Peyer's patch (tissue), 4 donors: ENCODE measurements at regions not wholly inside any gene's neighbourhood (a gene's known extent, or its start where the extent isn't known, plus 50 kb on each side); places are given as distances from the start of the nearest gene placed in this dataset.
A peak's percentile ranks its signal among the peaks of the same experiment; 100 is the strongest.

ENCODE experiments used
- DNase-seq, 3 donors: peaks; one replicate each; pipeline ENCODE4 v3.0.0-alpha.2; 2017 to 2019
- H3K27ac ChIP-seq, 4 donors: fragments of 200-600 bp; sonication (generic); one replicate each; pipeline ENCODE4 v1.5.1; 2016 to 2019
- H3K27me3 ChIP-seq, 2 donors: fragments of 200-600 bp; sonication (generic); one replicate each; pipeline ENCODE4 v1.5.1; 2019
- H3K36me3 ChIP-seq, 3 donors: fragments of 200-600 bp; sonication (generic); one replicate each; pipeline ENCODE4 v1.5.1; 2016 to 2019
- H3K4me1 ChIP-seq, 4 donors: fragments of 200-600 bp; sonication (generic); one replicate each; pipeline ENCODE4 v1.5.1; 2016 to 2019
- H3K4me3 ChIP-seq, 4 donors: fragments of 200-600 bp; sonication (generic); 1 replicate in 3 of 4; 2 replicates in 1 of 4; pipeline ENCODE4 v1.5.1; 2016 to 2019; ENCODE audit warnings: mild to moderate bottlenecking in 1 of 4
- H3K9me3 ChIP-seq, 4 donors: fragments of 200-600 bp; sonication (generic); one replicate each; pipeline ENCODE4 v1.5.1; 2016 to 2019; ENCODE audit warnings: mild to moderate bottlenecking in 1 of 4
- CTCF ChIP-seq, 6 experiments: fragments of 450-650 bp in 4 of 6; fragments of 200-600 bp in 2 of 6; sonication (generic) in 1 of 6; IDR thresholded peaks; one replicate each; pipeline ENCODE4 v1.5.1; 2017 to 2019; ENCODE audit warnings: antibody characterized with exemption in 6 of 6, mild to moderate bottlenecking in 3 of 6, moderate library complexity in 1 of 6
- POLR2A ChIP-seq, 2 donors: fragments of 450-650 bp; IDR thresholded peaks; one replicate each; pipeline ENCODE4 v1.5.1; 2017; ENCODE audit warnings: antibody characterized with exemption in 2 of 2, mild to moderate bottlenecking in 2 of 2, moderate library complexity in 2 of 2

DNA sequence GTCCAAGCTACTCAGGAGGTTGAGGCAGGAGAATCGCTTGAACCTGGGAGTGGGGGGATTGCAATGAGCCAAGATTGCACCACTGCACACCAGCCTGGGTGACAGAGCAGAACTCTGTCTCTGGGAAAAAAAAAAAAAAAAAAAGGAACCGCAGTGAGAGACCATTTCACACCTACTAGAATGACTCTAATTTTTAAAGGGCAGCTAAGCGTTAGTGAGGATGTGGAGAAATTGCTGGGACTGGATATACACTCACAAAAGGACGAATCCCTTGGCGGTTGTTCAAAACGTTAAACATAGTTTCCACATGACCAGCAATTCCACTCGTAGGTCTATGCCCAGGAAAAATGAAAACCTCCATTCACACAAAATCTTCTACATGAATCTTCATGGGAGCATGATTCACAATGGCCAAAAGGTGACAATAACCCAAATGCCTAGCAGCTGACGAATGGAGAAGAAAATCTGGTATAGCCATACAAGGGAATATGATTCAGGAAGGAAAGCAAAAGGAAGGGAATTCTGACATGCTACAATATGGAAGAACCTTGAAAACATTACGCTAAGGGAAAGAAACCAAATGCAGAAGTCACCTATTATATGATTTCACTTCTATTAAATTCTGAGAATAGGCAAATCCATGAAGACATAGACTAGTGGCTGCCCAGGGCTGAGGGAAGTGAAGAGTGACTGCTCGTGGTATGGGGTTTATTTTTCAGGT lies 127.0 kb downstream of the CHSY1 start:
- H3K27me3 ChIP-seq: no peaks in the 10 kb centered on the region
- no peak for TF ChIP-seq CTCF (IDR thresholded peaks at IDR 0.05)
- TF ChIP-seq POLR2A (IDR thresholded peaks at IDR 0.05): no peak
- peaks cover 0 to 31% (median 24%) of the 10 kb centered on the region in 4 donors for H3K4me1 ChIP-seq
- no peaks in the 10 kb centered on the region for H3K9me3 ChIP-seq
- H3K27ac ChIP-seq: no peak overlapping the region
- H3K36me3 ChIP-seq: no peaks in the 10 kb centered on the region
- no peak overlapping the region for H3K4me3 ChIP-seq
- no peak for DNase-seq

DNA sequence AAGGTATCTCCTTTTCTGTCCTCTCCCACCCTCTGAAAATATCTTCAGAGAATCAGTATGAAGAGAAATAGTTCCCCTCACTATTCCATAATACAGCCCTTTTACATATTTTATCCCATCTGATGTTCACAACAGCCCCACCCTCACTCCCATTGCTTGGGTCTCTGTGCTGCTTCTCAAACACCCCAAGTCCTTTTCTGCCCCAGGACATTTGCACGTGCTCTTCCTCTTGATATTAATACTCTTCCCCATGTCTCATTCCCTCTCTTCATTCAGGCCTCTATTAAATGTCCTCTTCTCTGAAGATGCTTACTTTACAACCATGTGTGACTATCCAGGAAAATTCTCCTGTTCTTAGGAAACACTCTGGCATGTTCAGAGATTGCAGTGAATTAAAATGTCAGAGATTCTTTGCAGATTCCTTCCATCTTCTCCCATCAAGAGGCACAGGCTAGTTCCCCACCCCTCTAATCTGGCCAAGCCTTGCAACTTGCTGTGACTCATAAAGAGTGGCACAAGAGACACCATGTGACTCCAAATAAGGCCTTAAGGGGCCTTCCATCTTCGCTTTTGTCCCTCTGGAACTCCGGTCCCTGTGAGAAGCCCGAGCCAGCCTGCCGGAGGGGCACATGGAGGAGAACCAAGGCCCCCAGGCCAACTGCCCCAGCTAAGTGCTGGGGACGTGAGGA lies 128.5 kb downstream of the CHSY1 start:
- DNase-seq: no peak
- no peak overlapping the region for H3K27ac ChIP-seq
- TF ChIP-seq CTCF (IDR thresholded peaks at IDR 0.05) (no peak), POLR2A (IDR thresholded peaks at IDR 0.05) (no peak)
- no peaks in the 10 kb centered on the region for H3K36me3 ChIP-seq
- no peak overlapping the region for H3K4me3 ChIP-seq
- no peaks in the 10 kb centered on the region for H3K9me3 ChIP-seq
- H3K4me1 ChIP-seq: peaks cover 0 to 31% (median 24%) of the 10 kb centered on the region in 4 donors
- H3K27me3 ChIP-seq: no peaks in the 10 kb centered on the region

DNA sequence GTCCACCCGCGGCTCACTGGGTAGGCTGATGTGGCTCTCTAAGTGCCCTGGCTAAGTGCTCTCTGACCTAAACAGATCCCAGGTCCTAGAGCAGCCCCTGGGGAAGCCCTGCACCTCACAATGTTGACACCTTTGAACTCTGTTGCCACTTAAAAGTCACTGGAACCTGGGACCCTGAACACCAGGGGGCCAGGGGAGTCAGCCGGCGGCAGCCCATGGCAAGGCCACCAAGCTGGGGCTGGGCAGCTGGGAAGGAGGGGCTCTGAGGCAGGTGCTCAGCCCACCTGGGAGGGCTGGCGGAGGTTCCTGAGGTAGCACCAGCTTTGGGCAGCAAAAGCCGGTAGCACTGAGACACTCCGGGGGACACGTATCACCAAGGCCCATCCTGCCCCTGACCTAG lies 129.0 kb downstream of the CHSY1 start:
- no peak for TF ChIP-seq CTCF (IDR thresholded peaks at IDR 0.05)
- TF ChIP-seq POLR2A (IDR thresholded peaks at IDR 0.05): no peak
- H3K9me3 ChIP-seq: no peaks in the 10 kb centered on the region
- H3K27ac ChIP-seq: no peak overlapping the region
- no peak overlapping the region for H3K4me3 ChIP-seq
- H3K36me3 ChIP-seq: no peaks in the 10 kb centered on the region
- peaks cover 0 to 26% (median 21%) of the 10 kb centered on the region in 4 donors for H3K4me1 ChIP-seq
- DNase-seq: no peak
- H3K27me3 ChIP-seq: no peaks in the 10 kb centered on the region

- Histone ChIP-seq H3K4me3 (no peak overlapping the region), H3K36me3 (no peaks in the 10 kb centered on the region), H3K9me3 (no peaks in the 10 kb centered on the region), H3K27ac (peak overlapping the region in 1 of 4 donors; percentile 59), H3K27me3 (no peaks in the 10 kb centered on the region), H3K4me1 (peaks cover 0 to 21% (median 15%) of the 10 kb centered on the region in 4 donors)
- DNase-seq: no peak
- no peak for TF ChIP-seq POLR2A (IDR thresholded peaks at IDR 0.05)
- no peak for TF ChIP-seq CTCF (IDR thresholded peaks at IDR 0.05)
Measured at GRCh38 chr15:101122266-101122665, 129.6 kb downstream of the CHSY1 start.

GRCh38 chr15:101121511-101122090 lies 130.2 kb downstream of the CHSY1 start:
- DNase-seq: peak; percentile 62 to 85 (median 64)
- peaks cover 0 to 14% (median 9%) of the 10 kb centered on the region in 4 donors for H3K4me1 ChIP-seq
- peak in 2 of 6 experiments; percentile 16 to 17 for TF ChIP-seq CTCF (IDR thresholded peaks at IDR 0.05)
- peak in 1 of 2 donors; percentile 13 for TF ChIP-seq POLR2A (IDR thresholded peaks at IDR 0.05)
- no peaks in the 10 kb centered on the region for H3K36me3 ChIP-seq
- peak overlapping the region in 3 of 4 donors; percentile 50 to 63 (median 59) for H3K27ac ChIP-seq
- H3K27me3 ChIP-seq: no peaks in the 10 kb centered on the region
- no peaks in the 10 kb centered on the region for H3K9me3 ChIP-seq
- H3K4me3 ChIP-seq: peak overlapping the region in 2 of 4 donors; percentile 7 to 31
